Suppressor macrophage (primary cell): ENCODE measurements at regions not wholly inside any gene's neighbourhood (a gene's known extent, or its start where the extent isn't known, plus 50 kb on each side); places are given as distances from the start of the nearest gene placed in this dataset.
"Not testable (repeated sequence)": the region's sequence is repeated elsewhere in the genome, so short reads cannot be mapped to it uniquely, and the experiment has no call there.

ENCODE experiments used
- DNase-seq, 4 experiments: peaks; one replicate each; pipeline ENCODE4 v3.0.0-alpha.2; 2020 to 2022

GRCh38 chr10:113470372-113471240 is 82.2 kb upstream of the HABP2 start:
- no peak for DNase-seq

DNA sequence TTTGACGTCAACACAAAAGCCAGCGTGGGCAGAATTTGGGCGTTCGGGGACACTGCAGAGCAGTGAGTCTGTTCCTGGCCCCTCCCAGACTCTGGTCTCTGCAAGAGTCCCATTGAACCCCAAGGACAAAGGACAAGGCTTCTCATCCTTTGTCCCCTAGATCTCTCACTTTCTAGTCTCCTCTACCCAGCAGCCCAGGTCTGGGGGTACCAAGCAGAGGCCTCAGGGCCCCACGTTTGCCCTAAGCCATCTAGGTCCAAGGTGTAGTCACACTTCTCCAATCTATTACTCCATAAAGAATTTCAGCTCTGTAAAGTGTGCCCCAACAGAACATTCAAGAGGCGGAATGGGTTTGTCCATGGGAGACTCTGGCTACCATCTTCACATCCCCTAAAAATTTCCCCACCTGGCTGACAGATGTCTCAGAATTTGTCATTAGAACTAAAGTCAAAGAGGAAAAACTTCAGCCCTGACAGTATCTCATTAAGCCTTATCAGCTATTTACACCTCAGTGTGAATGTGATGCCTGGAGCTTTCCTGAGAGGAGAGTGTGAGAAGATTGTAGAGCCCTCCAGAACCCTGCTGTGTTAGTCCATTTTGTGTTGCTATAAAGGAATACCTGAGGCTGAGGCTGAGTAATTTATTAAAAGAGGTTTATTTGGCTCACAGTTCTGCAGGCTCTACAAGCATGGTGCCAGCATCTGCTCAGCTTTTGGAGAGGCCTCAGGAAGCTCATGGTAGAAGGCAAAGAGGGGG is 81.4 kb upstream of the HABP2 start:
- no peak for DNase-seq

DNA sequence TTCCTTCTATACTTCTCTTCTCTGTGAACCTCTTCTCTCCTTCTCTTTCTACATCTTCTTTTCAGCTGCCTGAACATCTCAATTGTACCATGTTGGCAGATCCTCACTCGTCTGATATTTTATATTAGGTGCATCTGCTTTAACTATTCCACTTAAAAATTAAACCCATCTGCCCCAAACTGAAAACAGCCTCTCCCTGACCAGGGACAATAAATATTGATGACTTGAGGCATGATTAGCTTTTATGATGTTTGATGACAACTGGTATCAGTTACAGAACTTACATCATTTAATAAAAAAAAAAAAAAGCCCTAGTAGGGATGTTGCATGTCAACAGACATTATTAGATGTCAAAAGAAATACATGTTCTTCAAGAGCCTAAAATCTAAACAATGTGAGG is 79.8 kb upstream of the HABP2 start:
- DNase-seq: no peak

- DNase-seq: no peak
These were observed 79.0 kb upstream of the HABP2 start for GRCh38 chr10:113473851-113474250.

- DNase-seq: no peak
These were observed 78.1 kb upstream of the HABP2 start for GRCh38 chr10:113474752-113475151.

- no peak for DNase-seq
These were observed 77.5 kb upstream of the HABP2 start for GRCh38 chr10:113475381-113475807.

GRCh38 chr10:113476191-113476590 is 76.7 kb upstream of the HABP2 start:
- no peak for DNase-seq

DNA sequence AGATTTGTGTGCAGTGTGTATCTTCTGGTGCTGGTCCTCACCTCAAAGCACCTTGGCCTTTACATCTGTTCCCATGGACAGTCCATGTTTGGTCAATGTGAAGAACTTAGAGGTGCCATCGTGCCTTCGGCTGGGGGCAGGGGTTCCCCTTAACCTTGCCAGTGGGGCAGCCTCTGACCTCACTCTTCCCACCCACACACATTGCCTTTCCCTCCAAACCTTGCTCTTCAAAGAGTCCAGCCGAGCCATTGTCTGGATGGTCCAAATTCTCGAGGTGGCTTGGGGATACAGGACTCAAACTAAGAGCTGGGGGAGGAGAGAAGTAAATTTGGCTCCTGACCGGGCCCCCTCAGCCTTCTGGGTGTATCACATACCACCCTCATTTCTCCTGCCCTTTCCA is 76.2 kb upstream of the HABP2 start:
- no peak for DNase-seq

- no peak for DNase-seq
These were observed 75.4 kb upstream of the HABP2 start for GRCh38 chr10:113477451-113477850.

- no peak for DNase-seq
These were observed 73.3 kb upstream of the HABP2 start for GRCh38 chr10:113479346-113480080.

DNA sequence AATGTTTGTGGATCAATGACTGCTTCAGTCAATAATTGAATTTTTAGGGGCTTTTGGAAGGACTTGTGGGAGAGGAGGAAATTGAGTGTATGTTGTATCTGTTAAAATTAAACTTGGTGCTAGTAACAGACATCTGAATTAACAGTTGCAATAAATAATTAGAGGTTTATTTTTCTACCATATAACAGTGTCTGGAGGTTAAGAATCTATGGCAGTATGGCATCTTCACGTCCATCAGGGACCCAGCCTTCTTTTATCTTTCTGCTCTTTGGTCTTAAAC is 72.8 kb upstream of the HABP2 start:
- DNase-seq: no peak

GRCh38 chr10:113480851-113481502 is 71.9 kb upstream of the HABP2 start:
- peak in 3 of 4 experiments; percentile 12 to 50 (median 26) for DNase-seq

- DNase-seq: no peak
These were observed 68.4 kb upstream of the HABP2 start for GRCh38 chr10:113484487-113484886.

GRCh38 chr10:113485736-113486135 is 67.1 kb upstream of the HABP2 start:
- no peak for DNase-seq

- no peak for DNase-seq
These were observed 66.3 kb upstream of the HABP2 start for GRCh38 chr10:113486531-113486930.

- DNase-seq: no peak
These were observed 65.7 kb upstream of the HABP2 start for GRCh38 chr10:113487154-113487553.

DNA sequence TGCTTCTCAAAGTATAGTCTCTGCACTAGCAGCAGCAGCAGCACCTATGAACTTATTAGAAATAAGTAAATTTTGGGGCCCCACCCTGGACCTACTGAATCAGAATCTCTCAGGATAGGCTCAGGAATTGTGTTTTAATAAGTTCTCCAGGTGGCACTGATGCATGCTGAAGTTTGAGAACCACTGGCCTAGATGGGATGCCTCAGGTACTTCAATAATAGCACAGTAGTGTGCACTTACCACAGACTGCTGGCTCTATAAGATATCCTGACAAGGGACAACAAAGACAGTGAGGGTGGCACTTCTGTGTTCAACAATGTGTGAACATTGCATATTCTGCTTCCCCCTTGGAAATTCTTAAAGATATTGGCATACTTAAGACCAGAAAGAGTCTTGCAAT is 64.7 kb upstream of the HABP2 start:
- no peak for DNase-seq

GRCh38 chr10:113489522-113489921 is 63.3 kb upstream of the HABP2 start:
- DNase-seq: not testable (repeated sequence)

GRCh38 chr10:113491967-113492565 is 60.8 kb upstream of the HABP2 start:
- no peak for DNase-seq

GRCh38 chr10:113493195-113493594 is 59.7 kb upstream of the HABP2 start:
- DNase-seq: peak in 2 of 4 experiments; percentile 22 to 26

DNA sequence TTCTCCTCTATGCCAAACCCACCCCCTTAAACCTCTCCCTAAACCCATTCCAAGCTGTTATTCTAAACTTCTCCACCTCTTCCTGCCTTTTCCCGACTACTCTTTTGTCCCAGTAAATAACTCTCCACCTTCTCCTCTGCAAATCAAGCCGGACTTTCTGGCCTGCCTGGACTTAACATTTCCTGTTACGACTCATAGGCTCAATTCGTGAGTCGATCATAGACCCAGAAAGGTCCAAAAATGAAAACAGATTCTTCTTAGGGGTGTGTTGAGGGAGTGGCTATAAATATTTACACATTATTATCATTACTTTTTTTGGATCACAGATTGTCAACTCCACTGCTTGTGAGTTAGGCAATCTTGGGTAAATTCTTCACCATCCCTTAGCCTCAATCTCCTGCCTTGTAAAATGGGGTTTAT is 59.0 kb upstream of the HABP2 start:
- DNase-seq: no peak

- no peak for DNase-seq
These were observed 58.1 kb upstream of the HABP2 start for GRCh38 chr10:113494761-113495160.
